HepG2 (cell line): ENCODE measurements at regions not wholly inside any gene's neighbourhood (a gene's known extent, or its start where the extent isn't known, plus 50 kb on each side); places are given as distances from the start of the nearest gene placed in this dataset.

Experiments used
- ATAC-seq: fragments of 200-7000 bp; cut with Tn5 transposase; 3 replicates; pipeline ENCODE4 v1.9.1; 2020; ENCODE audit warnings: mild to moderate bottlenecking, moderate library complexity
- BruUV-seq: library from RNA; stranded (reverse); fragments of 400-500 nt; replicated peaks from 2 replicates; lab custom pipeline; 2021; lab: Mats Ljungman, UMichigan
- CTCF ChIA-PET: fragments of 300-600 bp; formaldehyde crosslinking; extraction: SDS; loops from one replicate; lab custom pipeline; 2021; ENCODE audit warnings: low total read pairs, inconsistent platforms, low intra/inter-chr PET ratio; lab: Yijun Ruan, JAX
- POLR2A ChIA-PET: fragments of 350-600 bp; sonication (Branson Sonifier 250); formaldehyde crosslinking; loops from one replicate; lab custom pipeline; 2020; ENCODE audit warnings: antibody characterized with exemption, inconsistent platforms; lab: Yijun Ruan, JAX
- DNase-seq: peaks from one replicate; pipeline ENCODE4 v3.0.0-alpha.2; 2015; ENCODE audit warnings: low spot score
- FAIRE-seq: peaks from 3 replicates; lab custom pipeline; 2011; peaks lifted over from hg19 to GRCh38; lab: Jason Lieb, UNC
- H2AFZ ChIP-seq: one replicate; pipeline ENCODE4 v1.6.1; 2011; ENCODE audit warnings: low read length, inconsistent platforms
- H3K27ac ChIP-seq: fragments of 300-600 bp; 3 replicates; pipeline ENCODE4 v1.8.0; 2011; ENCODE audit warnings: mixed run types, mild to moderate bottlenecking, mixed read lengths, low read length, inconsistent platforms; ENCODE audit not compliant: insufficient read depth; ENCODE audit errors: extremely low read length
- H3K27me3 ChIP-seq, 2 experiments: fragments of 200-600 bp in 1 of 2; 2 replicates in 1 of 2; 3 replicates in 1 of 2; pipeline versions ENCODE4 v1.6.0 to v1.8.0; 2011; ENCODE audit warnings: low read length in 2 of 2, mild to moderate bottlenecking in 2 of 2, moderate library complexity in 2 of 2, inconsistent platforms in 1 of 2; ENCODE audit not compliant: insufficient read depth in 2 of 2, control insufficient read depth in 1 of 2
- H3K36me3 ChIP-seq, 2 experiments: fragments of 200-600 bp in 1 of 2; replicated peaks in 1 of 2; 2 replicates in 1 of 2; 3 replicates in 1 of 2; pipeline versions ENCODE4 v1.5.1 to v1.8.0; 2011; ENCODE audit warnings: low read length in 2 of 2, inconsistent platforms in 1 of 2; ENCODE audit not compliant: insufficient read depth in 2 of 2, control insufficient read depth in 1 of 2
- H3K4me1 ChIP-seq: 2 replicates; pipeline ENCODE4 v1.5.1; 2012; ENCODE audit warnings: low read length, inconsistent platforms; ENCODE audit not compliant: insufficient read depth
- H3K4me2 ChIP-seq: 2 replicates; pipeline ENCODE4 v1.6.0; 2011; ENCODE audit warnings: low read depth, low read length, inconsistent platforms
- H3K4me3 ChIP-seq, 3 experiments: fragments of 200-600 bp in 1 of 3; sonication (generic), shearing (Covaris generic) in 1 of 3; replicated peaks in 1 of 3; 2 replicates each; pipeline ENCODE4 v1.5.1; 2011 to 2016; ENCODE audit warnings: low read length in 3 of 3, inconsistent platforms in 2 of 3, low read depth in 2 of 3, mild to moderate bottlenecking in 2 of 3, control low read depth in 1 of 3, mixed read lengths in 1 of 3; ENCODE audit not compliant: insufficient read depth in 1 of 3
- H3K79me2 ChIP-seq: one replicate; pipeline ENCODE4 v1.6.1; 2011; ENCODE audit warnings: low read length, inconsistent platforms; ENCODE audit not compliant: insufficient read depth
- H3K9ac ChIP-seq: 2 replicates; pipeline ENCODE4 v1.6.0; 2011; ENCODE audit warnings: mild to moderate bottlenecking, low read depth, low read length, inconsistent platforms; ENCODE audit not compliant: insufficient read depth
- H3K9me3 ChIP-seq: 2 replicates; pipeline ENCODE4 v1.5.1; 2012; ENCODE audit warnings: mild to moderate bottlenecking, low read length
- H4K20me1 ChIP-seq: 2 replicates; pipeline ENCODE4 v1.6.0; 2011; ENCODE audit warnings: inconsistent platforms, mild to moderate bottlenecking, low read length, moderate library complexity; ENCODE audit not compliant: insufficient read depth
- MAFK ChIP-seq, 2 experiments: IDR thresholded peaks in 1 of 2; conservative IDR thresholded peaks in 1 of 2; 2 replicates each; pipeline ENCODE4 v1.6.1; 2011; ENCODE audit warnings: improper control_type of control experiment in 2 of 2, low read length in 2 of 2
- RAD21 ChIP-seq: fragments of 450-650 bp; formaldehyde crosslinking; IDR thresholded peaks from 2 replicates; pipeline ENCODE4 v1.5.0; 2020; ENCODE audit warnings: mild to moderate bottlenecking
- SMC3 ChIP-seq: IDR thresholded peaks from 2 replicates; pipeline ENCODE4 v1.6.1; 2011; ENCODE audit warnings: low read length, improper control_type of control experiment
- SRF ChIP-seq: IDR thresholded peaks from 2 replicates; pipeline ENCODE4 v1.6.1; 2011; ENCODE audit warnings: mild to moderate bottlenecking, low read depth, low read length, moderate library complexity
- STAG1 ChIP-seq: sonication (generic); formaldehyde crosslinking; IDR thresholded peaks from 2 replicates; pipeline ENCODE4 v1.4.0; 2020; ENCODE audit warnings: missing genetic modification reagents
- TCF12 ChIP-seq, 2 experiments: fragments of 450-650 bp in 1 of 2; sonication (generic) in 1 of 2; formaldehyde crosslinking in 1 of 2; IDR thresholded peaks; 2 replicates each; pipeline versions ENCODE4 v1.6.1 to v1.8.0; 2017 to 2022; ENCODE audit warnings: antibody characterized with exemption in 1 of 2, mild to moderate bottlenecking in 1 of 2, missing genetic modification reagents in 1 of 2, moderate library complexity in 1 of 2
- ZNF317 ChIP-seq: sonication (generic); formaldehyde crosslinking; IDR thresholded peaks from 2 replicates; pipeline ENCODE4 v1.5.0; 2020; ENCODE audit warnings: mild to moderate bottlenecking, missing genetic modification reagents
- ZNF407 ChIP-seq: sonication (generic); formaldehyde crosslinking; IDR thresholded peaks from one replicate; pipeline ENCODE4 v1.5.1; 2020; ENCODE audit warnings: mild to moderate bottlenecking, missing genetic modification reagents; ENCODE audit errors: not compliant biosample characterization
- ZNF678 ChIP-seq: sonication (generic); formaldehyde crosslinking; IDR thresholded peaks from 2 replicates; pipeline ENCODE4 v1.4.0; 2020; ENCODE audit warnings: mild to moderate bottlenecking, missing genetic modification reagents
- ZNF704 ChIP-seq: sonication (generic); formaldehyde crosslinking; IDR thresholded peaks from 2 replicates; pipeline ENCODE4 v1.8.1; 2023; ENCODE audit warnings: mild to moderate bottlenecking, inconsistent platforms, moderate library complexity, missing genetic modification reagents, borderline replicate concordance
- WGBS: methylation state at CpG from one replicate; pipeline ENCODE4 v1.1.6; 2017; ENCODE audit warnings: low lambda C conversion rate; 5-methylcytosine and 5-hydroxymethylcytosine counted together
- in situ Hi-C: cut with HindIII; loops from 2 replicates; pipeline ENCODE4 v1.10.0; 2017; ENCODE audit warnings: low pct_unique_long_range_greater_than_20kb; ENCODE audit not compliant: extremely low pct_ligation_motif_present
- intact Hi-C: fragments of 100-400 bp; cut with micrococcal nuclease; formaldehyde crosslinking; loops from one replicate; pipeline ENCODE4 v1.10.0; 2022; ENCODE audit not compliant: unreplicated experiment
- TF ChIP-seq, protein P1 (sequence below): sonication (generic); formaldehyde crosslinking; conservative IDR thresholded peaks from 2 replicates; pipeline ENCODE4 v1.4.0; 2020; ENCODE audit warnings: missing genetic modification reagents

GRCh38 chr20:24160563-24161281, 172.1 kb upstream of the GGTLC1 start:
- Histone ChIP-seq H3K27me3 (no peaks in the 10 kb centered on the region), H3K9ac (no peak overlapping the region), H3K79me2 (no peaks in the 10 kb centered on the region), H3K4me3 (no peak overlapping the region), H4K20me1 (no peaks in the 10 kb centered on the region), H3K4me2 (no peak overlapping the region), H3K36me3 (no peaks in the 10 kb centered on the region), H3K9me3 (no peaks in the 10 kb centered on the region), H3K4me1 (no peaks in the 10 kb centered on the region), H3K27ac (no peak overlapping the region), H2AFZ (no peak overlapping the region)
- WGBS: 1% methylated on average over 5 of the region's 5 CpGs
- DNase-seq (peak; percentile 39), FAIRE-seq (peak; percentile 96), ATAC-seq (peak; percentile 94)
- in situ Hi-C loops (loop anchor here (5.0 to 25.0 kb wide), 3 partner anchors 223 to 757 kb away; no protein-coding TSS in a partner anchor), intact Hi-C loops (loop anchor here (1.0 to 2.0 kb wide), 2 partner anchors 620 to 758 kb away; no protein-coding TSS in a partner anchor)
- no TSS peak for BruUV-seq
- POLR2A ChIA-PET: no interaction called here
- CTCF ChIA-PET: interaction anchor here (3.0 kb wide), 1 partner anchor 758 kb away, joined by 26 read pairs; no protein-coding TSS in a partner anchor
- TF ChIP-seq SMC3 (peak; percentile 82), SRF (peak; percentile 36; the same call in 1 of the 2 replicates), MAFK (conservative IDR thresholded peaks at IDR 0.05 in 1 of 2, IDR thresholded peaks at IDR 0.05 in 1 of 2; ENCODE audit: low read length in 2 of 2) (peak; percentile 42 to 64; a peak in 3 of 4 replicates), ZNF678 (no peak), ZNF407 (CRISPR knock-in tag) (no peak), ZNF317 (CRISPR knock-in tag) (no peak), TCF12 (IDR thresholded peaks at IDR 0.05) (no peak), TCF12 (CRISPR knock-in tag; IDR thresholded peaks at IDR 0.05) (no peak), STAG1 (CRISPR knock-in tag) (peak; percentile 59), ZNF704 (CRISPR knock-in tag) (no peak), RAD21 (CRISPR knock-in tag) (0 out of 2 replicates have a peak, but pooled peaks have one; percentile 33)
- TF ChIP-seq, protein P1, sequence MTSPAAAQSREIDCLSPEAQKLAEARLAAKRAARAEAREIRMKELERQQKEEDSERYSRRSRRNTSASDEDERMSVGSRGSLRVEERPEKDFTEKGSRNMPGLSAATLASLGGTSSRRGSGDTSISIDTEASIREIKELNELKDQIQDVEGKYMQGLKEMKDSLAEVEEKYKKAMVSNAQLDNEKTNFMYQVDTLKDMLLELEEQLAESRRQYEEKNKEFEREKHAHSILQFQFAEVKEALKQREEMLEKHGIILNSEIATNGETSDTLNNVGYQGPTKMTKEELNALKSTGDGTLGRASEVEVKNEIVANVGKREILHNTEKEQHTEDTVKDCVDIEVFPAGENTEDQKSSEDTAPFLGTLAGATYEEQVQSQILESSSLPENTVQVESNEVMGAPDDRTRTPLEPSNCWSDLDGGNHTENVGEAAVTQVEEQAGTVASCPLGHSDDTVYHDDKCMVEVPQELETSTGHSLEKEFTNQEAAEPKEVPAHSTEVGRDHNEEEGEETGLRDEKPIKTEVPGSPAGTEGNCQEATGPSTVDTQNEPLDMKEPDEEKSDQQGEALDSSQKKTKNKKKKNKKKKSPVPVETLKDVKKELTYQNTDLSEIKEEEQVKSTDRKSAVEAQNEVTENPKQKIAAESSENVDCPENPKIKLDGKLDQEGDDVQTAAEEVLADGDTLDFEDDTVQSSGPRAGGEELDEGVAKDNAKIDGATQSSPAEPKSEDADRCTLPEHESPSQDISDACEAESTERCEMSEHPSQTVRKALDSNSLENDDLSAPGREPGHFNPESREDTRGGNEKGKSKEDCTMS (CRISPR knock-in tag): no peak
